ENCODE measurements at regions not wholly inside any gene's neighbourhood (a gene's known extent, or its start where the extent isn't known, plus 50 kb on each side); places are given as distances from the start of the nearest gene placed in this dataset.

- no peak for TF ChIP-seq EZH2 (IDR thresholded peaks at IDR 0.05; ENCODE audit: insufficient read depth, poor library complexity, severe bottlenecking)
- no peak for TF ChIP-seq EZH2phosphoT487 (IDR thresholded peaks at IDR 0.05; ENCODE audit: insufficient read depth, low read depth)
Observed at GRCh38 chr1:240030236-240030635, 61.4 kb upstream of the FMN2 start.

All from GM23248 (cell line).